ENCODE measurements at regions not wholly inside any gene's neighbourhood (a gene's known extent, or its start where the extent isn't known, plus 50 kb on each side); places are given as distances from the start of the nearest gene placed in this dataset.

DNA sequence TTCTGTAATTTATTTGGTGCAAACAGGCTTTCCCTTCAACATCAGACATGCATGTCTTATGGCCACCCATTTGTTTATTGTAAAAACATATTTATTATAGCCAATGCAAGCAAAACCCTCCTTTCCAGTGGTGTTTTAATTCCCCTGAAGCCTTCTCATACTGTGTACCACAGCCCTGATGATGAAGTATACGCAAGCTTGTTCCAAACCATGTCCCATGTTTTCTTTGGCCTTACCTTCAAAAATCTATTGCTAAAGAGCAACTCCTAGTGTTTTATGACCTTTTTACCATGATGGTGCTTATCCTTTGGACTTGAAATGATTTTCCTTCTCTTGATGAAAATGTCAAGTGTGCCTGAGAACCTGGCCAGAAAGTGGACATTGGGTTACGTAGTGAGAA, 85.9 kb upstream of the CCDC91 start:
- H3K4me3 ChIP-seq, result no peak overlapping the region
- H3K4me1 ChIP-seq, result no peaks in the 10 kb centered on the region
- H3K27me3 ChIP-seq, result no peaks in the 10 kb centered on the region
- no peaks in the 10 kb centered on the region for H3K36me3 ChIP-seq
- no peak for DNase-seq (ENCODE audit: low spot score)
- TF ChIP-seq, protein P1, sequence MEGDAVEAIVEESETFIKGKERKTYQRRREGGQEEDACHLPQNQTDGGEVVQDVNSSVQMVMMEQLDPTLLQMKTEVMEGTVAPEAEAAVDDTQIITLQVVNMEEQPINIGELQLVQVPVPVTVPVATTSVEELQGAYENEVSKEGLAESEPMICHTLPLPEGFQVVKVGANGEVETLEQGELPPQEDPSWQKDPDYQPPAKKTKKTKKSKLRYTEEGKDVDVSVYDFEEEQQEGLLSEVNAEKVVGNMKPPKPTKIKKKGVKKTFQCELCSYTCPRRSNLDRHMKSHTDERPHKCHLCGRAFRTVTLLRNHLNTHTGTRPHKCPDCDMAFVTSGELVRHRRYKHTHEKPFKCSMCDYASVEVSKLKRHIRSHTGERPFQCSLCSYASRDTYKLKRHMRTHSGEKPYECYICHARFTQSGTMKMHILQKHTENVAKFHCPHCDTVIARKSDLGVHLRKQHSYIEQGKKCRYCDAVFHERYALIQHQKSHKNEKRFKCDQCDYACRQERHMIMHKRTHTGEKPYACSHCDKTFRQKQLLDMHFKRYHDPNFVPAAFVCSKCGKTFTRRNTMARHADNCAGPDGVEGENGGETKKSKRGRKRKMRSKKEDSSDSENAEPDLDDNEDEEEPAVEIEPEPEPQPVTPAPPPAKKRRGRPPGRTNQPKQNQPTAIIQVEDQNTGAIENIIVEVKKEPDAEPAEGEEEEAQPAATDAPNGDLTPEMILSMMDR (IDR thresholded peaks at IDR 0.05), result no peak
- H3K27ac ChIP-seq, result no peak overlapping the region
- H3K9me3 ChIP-seq, result no peaks in the 10 kb centered on the region

DNA sequence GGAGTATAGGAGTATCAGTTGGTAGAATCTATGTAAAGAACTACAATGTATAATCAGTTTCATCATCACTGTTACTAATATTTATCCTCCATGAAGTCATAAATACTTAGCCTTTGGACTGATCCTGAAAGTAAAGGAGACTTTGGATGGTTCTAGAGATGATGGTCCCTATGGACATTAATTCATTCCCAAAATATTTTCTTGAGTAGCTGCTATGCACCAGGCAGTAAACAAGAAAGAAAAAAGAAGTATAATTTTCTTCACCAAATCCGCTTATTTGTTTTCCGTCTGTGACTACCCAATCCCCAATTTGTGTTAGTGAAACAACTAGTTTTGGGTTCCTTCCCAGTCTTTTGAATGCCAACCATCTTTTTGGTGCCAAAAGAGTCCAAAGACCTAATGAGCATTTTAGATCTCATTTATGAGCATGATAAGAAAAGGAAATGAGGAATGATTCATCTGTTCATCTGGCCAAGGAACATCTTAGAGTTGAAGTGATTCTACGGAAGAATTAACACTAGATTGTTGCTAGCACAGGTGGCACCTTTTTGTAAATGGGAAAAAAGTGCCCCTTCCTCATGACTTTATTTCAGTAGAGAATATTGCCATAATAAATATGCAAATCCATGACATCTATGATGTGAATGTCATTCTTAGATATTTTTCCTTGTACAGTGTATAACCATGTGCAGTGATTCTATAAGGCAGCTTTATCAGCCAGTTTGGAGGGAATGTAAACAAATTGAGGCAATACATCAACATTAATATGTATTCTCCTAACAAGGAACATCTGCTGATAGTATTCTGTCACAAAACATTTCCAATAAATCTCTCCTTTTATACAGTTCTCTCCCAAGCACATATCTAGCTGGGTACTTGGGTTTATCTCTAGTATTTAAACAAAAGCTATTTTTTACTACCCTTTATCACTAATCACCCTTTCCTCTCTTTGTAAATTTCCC, 85.1 kb upstream of the CCDC91 start:
- Histone ChIP-seq H3K36me3 (no peaks in the 10 kb centered on the region), H3K9me3 (no peaks in the 10 kb centered on the region), H3K27ac (no peak overlapping the region), H3K4me1 (no peaks in the 10 kb centered on the region), H3K27me3 (no peaks in the 10 kb centered on the region), H3K4me3 (no peak overlapping the region)
- TF ChIP-seq, protein P1 (IDR thresholded peaks at IDR 0.05), result no peak
- DNase-seq (ENCODE audit: low spot score), result no peak

DNA sequence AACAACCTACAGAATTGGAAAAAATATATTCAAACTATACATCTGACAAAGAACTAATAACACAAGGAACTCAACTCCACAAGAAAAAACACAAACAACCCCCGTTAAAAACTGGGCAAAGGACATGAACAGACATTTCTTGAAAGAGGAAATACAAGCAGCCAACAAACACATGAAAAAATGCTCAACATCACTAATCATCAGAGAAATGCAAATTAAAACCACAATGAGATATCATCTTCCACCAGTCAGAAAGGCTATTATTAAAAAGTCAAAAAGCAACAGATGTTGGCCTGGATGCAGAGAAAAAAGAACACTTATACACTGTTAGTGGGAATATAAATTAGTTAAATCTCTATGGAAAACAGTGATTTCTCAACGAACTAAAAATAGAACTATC, 82.6 kb upstream of the CCDC91 start:
- Histone ChIP-seq H3K4me1 (no peaks in the 10 kb centered on the region), H3K4me3 (no peak overlapping the region), H3K9me3 (no peaks in the 10 kb centered on the region), H3K36me3 (no peaks in the 10 kb centered on the region), H3K27me3 (no peaks in the 10 kb centered on the region), H3K27ac (no peak overlapping the region)
- TF ChIP-seq, protein P1 (IDR thresholded peaks at IDR 0.05), result no peak
- no peak for DNase-seq (ENCODE audit: low spot score)

DNA sequence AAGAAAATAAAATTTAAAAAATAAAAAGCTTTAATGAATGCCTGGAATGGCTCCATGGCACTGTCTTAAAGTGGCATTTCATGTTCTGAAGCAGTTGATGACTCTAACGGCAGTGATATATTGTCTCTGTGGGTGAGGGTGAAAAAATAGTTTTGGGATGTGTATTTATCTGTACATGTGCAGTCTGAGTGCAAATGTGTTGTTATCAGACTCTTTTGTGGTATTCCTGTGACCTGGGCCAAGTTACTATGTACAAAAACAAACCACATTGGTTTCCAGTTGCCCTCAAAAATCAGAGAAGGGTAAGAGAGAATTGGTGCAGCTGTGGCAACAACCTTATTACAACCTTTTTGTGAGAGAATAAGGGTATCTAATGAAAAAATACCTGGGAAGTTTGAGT, 81.7 kb upstream of the CCDC91 start:
- H3K4me1 ChIP-seq, result no peaks in the 10 kb centered on the region
- H3K9me3 ChIP-seq, result no peaks in the 10 kb centered on the region
- TF ChIP-seq, protein P1 (IDR thresholded peaks at IDR 0.05), result no peak
- no peak overlapping the region for H3K4me3 ChIP-seq
- no peaks in the 10 kb centered on the region for H3K36me3 ChIP-seq
- DNase-seq (ENCODE audit: low spot score), result no peak
- no peaks in the 10 kb centered on the region for H3K27me3 ChIP-seq
- H3K27ac ChIP-seq, result no peak overlapping the region

DNA sequence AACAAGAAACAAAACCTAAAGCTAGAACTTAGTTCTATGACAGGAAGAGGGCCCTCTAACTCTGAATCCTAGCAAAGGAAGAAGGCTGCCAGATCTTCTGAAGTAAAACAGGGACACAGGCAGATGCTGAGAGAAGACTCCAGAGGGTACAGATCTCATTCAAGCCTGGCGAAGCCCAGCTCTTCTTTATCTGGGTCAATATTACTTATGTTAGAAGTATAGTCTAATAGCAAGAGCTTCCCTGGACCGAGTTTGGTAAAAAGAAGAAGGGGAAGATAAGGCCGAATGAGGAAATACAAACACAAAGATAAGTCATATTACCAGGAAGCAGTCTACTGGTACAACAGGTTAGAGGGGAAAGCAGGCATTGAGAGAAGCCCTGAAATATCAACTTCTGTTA, 79.9 kb upstream of the CCDC91 start:
- TF ChIP-seq, protein P1 (IDR thresholded peaks at IDR 0.05), result no peak
- H3K27ac ChIP-seq, result no peak overlapping the region
- no peak overlapping the region for H3K4me3 ChIP-seq
- DNase-seq (ENCODE audit: low spot score), result no peak
- H3K9me3 ChIP-seq, result no peaks in the 10 kb centered on the region
- H3K27me3 ChIP-seq, result no peaks in the 10 kb centered on the region
- H3K36me3 ChIP-seq, result no peaks in the 10 kb centered on the region
- no peaks in the 10 kb centered on the region for H3K4me1 ChIP-seq
